ENCODE measurements at regions not wholly inside any gene's neighbourhood (a gene's known extent, or its start where the extent isn't known, plus 50 kb on each side); places are given as distances from the start of the nearest gene placed in this dataset.

- H3K27me3 Mint-ChIP-seq: no peaks in the 10 kb centered on the region
- H3K4me3 Mint-ChIP-seq: no peak overlapping the region
- no peak overlapping the region for H3K27ac Mint-ChIP-seq
- H3K4me1 Mint-ChIP-seq: no peaks in the 10 kb centered on the region
- DNase-seq (no peak), ATAC-seq (ENCODE audit: low read depth) (no peak)
- peaks cover 1% of the 10 kb centered on the region for H3K9me3 Mint-ChIP-seq
- H3K36me3 Mint-ChIP-seq: no peaks in the 10 kb centered on the region
- POLR2A ChIA-PET: no interaction called here
Measured at GRCh38 chr12:38016602-38017001, 300.0 kb upstream of the ALG10B start.

- H3K4me3 Mint-ChIP-seq: no peak overlapping the region
- H3K27me3 Mint-ChIP-seq: no peaks in the 10 kb centered on the region
- ATAC-seq (ENCODE audit: low read depth) (no peak), DNase-seq (no peak)
- POLR2A ChIA-PET: no interaction called here
- H3K27ac Mint-ChIP-seq: no peak overlapping the region
- H3K4me1 Mint-ChIP-seq: no peaks in the 10 kb centered on the region
- no peaks in the 10 kb centered on the region for H3K36me3 Mint-ChIP-seq
- H3K9me3 Mint-ChIP-seq: peaks cover 6% of the 10 kb centered on the region
Measured at GRCh38 chr12:38025916-38026315, 290.7 kb upstream of the ALG10B start.

- Mint-ChIP-seq H3K4me3 (no peak overlapping the region), H3K4me1 (no peaks in the 10 kb centered on the region), H3K36me3 (no peaks in the 10 kb centered on the region), H3K27ac (no peak overlapping the region), H3K9me3 (peaks cover 28% of the 10 kb centered on the region), H3K27me3 (no peaks in the 10 kb centered on the region)
- POLR2A ChIA-PET: no interaction called here
- DNase-seq (no peak), ATAC-seq (ENCODE audit: low read depth) (no peak)
Measured at GRCh38 chr12:38053113-38053512, 263.5 kb upstream of the ALG10B start.

- H3K4me1 Mint-ChIP-seq: no peaks in the 10 kb centered on the region
- no peaks in the 10 kb centered on the region for H3K27me3 Mint-ChIP-seq
Measured at GRCh38 chr12:38053655-38054464, 262.7 kb upstream of the ALG10B start.

GRCh38 chr12:38056701-38057689 lies 259.6 kb upstream of the ALG10B start:
- Mint-ChIP-seq H3K27me3 (no peaks in the 10 kb centered on the region), H3K4me3 (no peak overlapping the region), H3K4me1 (no peaks in the 10 kb centered on the region), H3K27ac (no peak overlapping the region), H3K36me3 (no peaks in the 10 kb centered on the region), H3K9me3 (peaks cover 21% of the 10 kb centered on the region)
- ATAC-seq (ENCODE audit: low read depth) (no peak), DNase-seq (no peak)
- POLR2A ChIA-PET: interaction anchor here (0.7 kb wide), 1 partner anchor 14 kb away, joined by 6 read pairs; no protein-coding TSS in a partner anchor

More at GRCh38 chr12:38053655-38054464, 262.7 kb upstream of the ALG10B start:
- peaks cover 25% of the 10 kb centered on the region for H3K9me3 Mint-ChIP-seq
- POLR2A ChIA-PET: no interaction called here
- H3K36me3 Mint-ChIP-seq: no peaks in the 10 kb centered on the region
- ATAC-seq (ENCODE audit: low read depth): no peak
- H3K27ac Mint-ChIP-seq: no peak overlapping the region
- H3K4me3 Mint-ChIP-seq: no peak overlapping the region
- DNase-seq: no peak

- Mint-ChIP-seq H3K4me1 (no peaks in the 10 kb centered on the region), H3K4me3 (no peak overlapping the region), H3K36me3 (no peaks in the 10 kb centered on the region), H3K9me3 (peaks cover 6% of the 10 kb centered on the region), H3K27ac (no peak overlapping the region), H3K27me3 (no peaks in the 10 kb centered on the region)
- DNase-seq: no peak
- POLR2A ChIA-PET: no interaction called here
- ATAC-seq (ENCODE audit: low read depth): no peak
Measured at GRCh38 chr12:38099686-38100085, 216.9 kb upstream of the ALG10B start.

- Mint-ChIP-seq H3K9me3 (peaks cover 6% of the 10 kb centered on the region), H3K27me3 (no peaks in the 10 kb centered on the region), H3K4me3 (no peak overlapping the region), H3K27ac (no peak overlapping the region), H3K36me3 (no peaks in the 10 kb centered on the region), H3K4me1 (no peaks in the 10 kb centered on the region)
- DNase-seq (no peak), ATAC-seq (ENCODE audit: low read depth) (no peak)
- POLR2A ChIA-PET: no interaction called here
Measured at GRCh38 chr12:38101753-38102152, 214.8 kb upstream of the ALG10B start.

GRCh38 chr12:38102197-38102596 lies 214.4 kb upstream of the ALG10B start:
- Mint-ChIP-seq H3K36me3 (no peaks in the 10 kb centered on the region), H3K27ac (no peak overlapping the region), H3K4me3 (no peak overlapping the region), H3K4me1 (no peaks in the 10 kb centered on the region), H3K27me3 (no peaks in the 10 kb centered on the region), H3K9me3 (peaks cover 4% of the 10 kb centered on the region)
- no peak for ATAC-seq (ENCODE audit: low read depth)
- POLR2A ChIA-PET: no interaction called here
- DNase-seq: no peak

GRCh38 chr12:38110026-38110699 lies 206.4 kb upstream of the ALG10B start:
- DNase-seq: no peak
- Mint-ChIP-seq H3K27me3 (no peaks in the 10 kb centered on the region), H3K27ac (no peak overlapping the region), H3K9me3 (no peaks in the 10 kb centered on the region), H3K36me3 (no peaks in the 10 kb centered on the region), H3K4me1 (no peaks in the 10 kb centered on the region), H3K4me3 (no peak overlapping the region)
- ATAC-seq (ENCODE audit: low read depth): no peak
- POLR2A ChIA-PET: no interaction called here

GRCh38 chr12:38113991-38114390 lies 202.6 kb upstream of the ALG10B start:
- DNase-seq: no peak
- no peaks in the 10 kb centered on the region for H3K4me1 Mint-ChIP-seq
- POLR2A ChIA-PET: no interaction called here
- H3K27ac Mint-ChIP-seq: no peak overlapping the region
- no peak overlapping the region for H3K4me3 Mint-ChIP-seq
- H3K27me3 Mint-ChIP-seq: no peaks in the 10 kb centered on the region
- no peaks in the 10 kb centered on the region for H3K36me3 Mint-ChIP-seq
- H3K9me3 Mint-ChIP-seq: peaks cover 6% of the 10 kb centered on the region
- ATAC-seq (ENCODE audit: low read depth): no peak

GRCh38 chr12:38116968-38117367 lies 199.6 kb upstream of the ALG10B start:
- H3K9me3 Mint-ChIP-seq: peaks cover 6% of the 10 kb centered on the region
- POLR2A ChIA-PET: no interaction called here
- no peak overlapping the region for H3K4me3 Mint-ChIP-seq
- ATAC-seq (ENCODE audit: low read depth): no peak
- H3K27ac Mint-ChIP-seq: no peak overlapping the region
- no peaks in the 10 kb centered on the region for H3K36me3 Mint-ChIP-seq
- DNase-seq: no peak
- H3K4me1 Mint-ChIP-seq: no peaks in the 10 kb centered on the region
- H3K27me3 Mint-ChIP-seq: no peaks in the 10 kb centered on the region

- ATAC-seq (ENCODE audit: low read depth): no peak
- no peak for DNase-seq
- Mint-ChIP-seq H3K4me3 (no peak overlapping the region), H3K27ac (no peak overlapping the region), H3K4me1 (no peaks in the 10 kb centered on the region), H3K36me3 (no peaks in the 10 kb centered on the region), H3K27me3 (no peaks in the 10 kb centered on the region), H3K9me3 (peaks cover 6% of the 10 kb centered on the region)
- POLR2A ChIA-PET: no interaction called here
Measured at GRCh38 chr12:38118632-38119031, 197.9 kb upstream of the ALG10B start.

GRCh38 chr12:38120438-38120837 lies 196.1 kb upstream of the ALG10B start:
- no peak for ATAC-seq (ENCODE audit: low read depth)
- H3K4me1 Mint-ChIP-seq: no peaks in the 10 kb centered on the region

More at GRCh38 chr12:38120438-38120837, 196.1 kb upstream of the ALG10B start:
- H3K27ac Mint-ChIP-seq: no peak overlapping the region
- DNase-seq: no peak
- no peaks in the 10 kb centered on the region for H3K36me3 Mint-ChIP-seq
- POLR2A ChIA-PET: no interaction called here
- peaks cover 11% of the 10 kb centered on the region for H3K9me3 Mint-ChIP-seq
- H3K4me3 Mint-ChIP-seq: no peak overlapping the region
- no peaks in the 10 kb centered on the region for H3K27me3 Mint-ChIP-seq
